ENCODE measurements at regions not wholly inside any gene's neighbourhood (a gene's known extent, or its start where the extent isn't known, plus 50 kb on each side); places are given as distances from the start of the nearest gene placed in this dataset.

DNA sequence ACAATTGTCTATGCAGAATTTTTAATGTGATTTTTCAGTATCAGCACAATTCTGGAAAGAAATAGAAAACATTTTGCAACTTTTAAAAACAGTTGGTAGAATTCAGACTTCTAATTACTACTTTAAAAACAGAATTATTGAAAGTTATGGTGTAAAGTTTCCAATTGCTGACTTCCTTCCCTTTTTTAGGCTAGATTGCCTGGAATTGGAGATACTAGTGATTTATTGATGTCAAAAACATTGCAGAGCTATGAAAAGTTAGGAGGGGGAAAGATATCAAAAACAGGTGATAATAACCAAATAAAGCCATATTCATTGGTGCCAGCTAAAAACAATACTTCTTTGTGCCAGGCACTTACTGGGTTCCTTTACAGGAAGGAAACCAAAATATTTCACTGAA, 485.5 kb downstream of the TMEM135 start:
- no peak for TF ChIP-seq POLR2A (IDR thresholded peaks at IDR 0.05)
- TF ChIP-seq, protein P1, sequence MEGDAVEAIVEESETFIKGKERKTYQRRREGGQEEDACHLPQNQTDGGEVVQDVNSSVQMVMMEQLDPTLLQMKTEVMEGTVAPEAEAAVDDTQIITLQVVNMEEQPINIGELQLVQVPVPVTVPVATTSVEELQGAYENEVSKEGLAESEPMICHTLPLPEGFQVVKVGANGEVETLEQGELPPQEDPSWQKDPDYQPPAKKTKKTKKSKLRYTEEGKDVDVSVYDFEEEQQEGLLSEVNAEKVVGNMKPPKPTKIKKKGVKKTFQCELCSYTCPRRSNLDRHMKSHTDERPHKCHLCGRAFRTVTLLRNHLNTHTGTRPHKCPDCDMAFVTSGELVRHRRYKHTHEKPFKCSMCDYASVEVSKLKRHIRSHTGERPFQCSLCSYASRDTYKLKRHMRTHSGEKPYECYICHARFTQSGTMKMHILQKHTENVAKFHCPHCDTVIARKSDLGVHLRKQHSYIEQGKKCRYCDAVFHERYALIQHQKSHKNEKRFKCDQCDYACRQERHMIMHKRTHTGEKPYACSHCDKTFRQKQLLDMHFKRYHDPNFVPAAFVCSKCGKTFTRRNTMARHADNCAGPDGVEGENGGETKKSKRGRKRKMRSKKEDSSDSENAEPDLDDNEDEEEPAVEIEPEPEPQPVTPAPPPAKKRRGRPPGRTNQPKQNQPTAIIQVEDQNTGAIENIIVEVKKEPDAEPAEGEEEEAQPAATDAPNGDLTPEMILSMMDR (IDR thresholded peaks at IDR 0.05): no peak

All from heart left ventricle (tissue), 13 donors.